GM18517 (cell line): ENCODE measurements at regions not wholly inside any gene's neighbourhood (a gene's known extent, or its start where the extent isn't known, plus 50 kb on each side); places are given as distances from the start of the nearest gene placed in this dataset.
A peak's percentile ranks its signal among the peaks of the same experiment; 100 is the strongest.
"Not testable (repeated sequence)": the region's sequence is repeated elsewhere in the genome, so short reads cannot be mapped to it uniquely, and the experiment has no call there.

Experiments
- ATAC-seq: cut with Tn5 transposase; IDR thresholded peaks from one replicate; pipeline ENCODE4 v1.9.1; 2021; ENCODE audit warnings: mild to moderate bottlenecking, moderate library complexity; ENCODE audit not compliant: unreplicated experiment

DNA sequence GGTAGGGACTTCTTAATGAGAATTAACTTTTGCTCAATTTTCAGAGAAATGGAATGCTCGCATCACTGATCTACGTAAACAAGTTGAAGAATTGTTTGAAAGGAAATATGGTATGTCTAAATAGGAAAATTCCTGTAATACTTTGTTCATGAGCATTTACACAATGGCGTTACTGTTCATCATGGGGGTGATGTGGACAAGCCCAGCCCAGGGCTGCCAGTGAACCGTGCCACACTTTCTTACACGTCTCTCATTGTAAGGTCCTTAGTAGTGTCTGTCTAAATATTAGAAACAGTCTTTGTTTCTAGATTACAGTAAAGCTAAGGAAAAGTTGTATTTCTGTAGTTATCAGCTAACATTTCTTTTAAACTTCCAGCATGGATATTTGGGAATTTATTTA is 91.0 kb upstream of the SPDYE9 start:
- not testable (repeated sequence) for ATAC-seq

DNA sequence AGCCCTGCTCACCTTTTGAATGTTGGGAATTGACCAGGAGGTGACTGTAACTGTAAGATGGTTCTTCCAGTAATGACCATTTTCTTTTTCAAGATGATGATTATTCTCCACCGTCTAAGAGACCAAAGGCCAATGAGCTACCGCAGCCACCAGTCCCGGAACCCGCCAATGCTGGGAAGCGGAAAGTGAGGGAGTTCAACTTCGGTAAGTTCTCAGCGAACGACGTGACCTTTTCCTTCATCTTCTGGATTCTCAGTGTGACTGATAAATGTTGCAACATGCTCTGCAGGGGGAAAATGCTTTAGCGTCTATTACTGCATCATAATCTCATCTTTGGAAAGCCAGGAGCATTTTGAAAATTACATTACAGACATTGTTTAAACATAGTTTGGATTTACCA is 89.5 kb upstream of the SPDYE9 start:
- not testable (repeated sequence) for ATAC-seq

DNA sequence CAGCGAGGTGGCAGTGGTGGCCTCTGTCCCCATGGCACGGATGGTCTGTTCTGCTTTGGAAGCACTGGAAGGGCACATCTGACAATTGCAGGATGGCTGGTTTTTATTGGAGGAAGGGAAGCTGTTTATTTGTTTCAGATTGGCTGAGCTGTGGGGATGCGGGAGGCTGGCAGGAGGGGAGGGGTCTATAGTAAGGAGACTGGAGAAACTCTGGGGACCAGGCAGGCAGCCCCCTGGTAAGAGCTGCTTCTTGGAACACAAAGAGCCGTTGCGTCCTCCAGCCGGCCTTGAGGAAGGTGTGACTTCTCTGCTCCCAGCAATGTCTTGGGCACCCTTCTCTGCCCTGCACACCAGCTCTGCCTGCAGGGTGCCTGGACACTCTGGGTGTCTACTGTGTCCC is 85.1 kb upstream of the SPDYE9 start:
- ATAC-seq, result not testable (repeated sequence)

DNA sequence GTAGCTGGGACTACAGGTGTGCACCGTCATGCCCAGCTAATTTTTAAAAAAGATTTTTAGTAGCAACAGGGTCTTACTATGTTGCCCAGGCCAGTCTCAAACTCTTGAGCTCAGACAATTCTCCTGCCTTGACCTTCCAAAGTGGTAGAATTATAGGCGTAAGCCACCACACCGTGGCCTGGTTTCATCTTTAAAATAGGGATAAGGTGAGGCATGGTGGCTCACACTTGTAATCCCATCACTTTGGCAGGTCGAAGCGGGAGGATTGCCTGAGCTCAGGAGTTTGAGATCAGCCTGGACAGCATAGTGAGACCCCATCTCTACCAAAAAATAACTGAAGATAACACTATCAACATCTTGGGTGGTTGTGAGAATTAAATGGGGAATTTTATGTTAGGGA is 84.6 kb upstream of the SPDYE9 start:
- not testable (repeated sequence) for ATAC-seq

DNA sequence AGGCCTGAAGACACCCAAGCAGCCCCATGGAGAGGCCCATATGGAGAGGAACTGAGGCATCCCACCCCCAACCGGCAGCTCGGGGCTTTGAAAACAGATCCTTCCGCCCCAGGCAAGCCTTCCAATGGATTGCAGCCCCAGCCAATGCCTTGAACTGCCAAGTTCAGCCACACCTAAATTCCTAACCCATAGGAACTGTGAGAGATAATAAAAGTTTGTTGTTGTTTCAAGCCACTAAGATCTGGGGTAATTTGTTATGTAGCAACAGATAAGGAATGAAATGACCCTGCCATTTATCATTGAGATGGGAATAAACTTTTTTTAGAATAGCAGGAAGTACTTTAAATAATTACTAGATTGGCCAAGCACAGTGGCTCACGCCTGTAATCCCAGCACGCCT is 80.3 kb upstream of the SPDYE9 start:
- not testable (repeated sequence) for ATAC-seq

DNA sequence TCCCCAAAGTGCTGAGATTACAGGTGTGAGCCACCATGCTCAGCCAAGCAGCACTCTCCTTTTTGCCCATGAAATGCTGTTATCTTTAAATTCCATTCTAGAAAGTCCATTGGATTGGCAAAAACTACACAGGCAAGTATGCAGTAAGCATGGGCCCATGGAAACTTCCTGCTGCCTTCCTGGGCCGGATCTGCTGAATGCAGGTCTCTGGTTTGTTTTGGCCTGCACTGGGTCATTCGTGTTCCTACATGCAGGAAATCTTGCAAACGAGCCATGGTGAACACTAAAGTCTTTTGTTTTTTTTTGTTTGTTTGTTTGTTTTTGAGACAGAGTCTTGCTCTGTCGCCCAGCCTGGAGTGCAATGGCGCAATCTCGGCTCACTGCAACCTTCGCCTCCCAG is 76.8 kb upstream of the SPDYE9 start:
- ATAC-seq, result not testable (repeated sequence)

DNA sequence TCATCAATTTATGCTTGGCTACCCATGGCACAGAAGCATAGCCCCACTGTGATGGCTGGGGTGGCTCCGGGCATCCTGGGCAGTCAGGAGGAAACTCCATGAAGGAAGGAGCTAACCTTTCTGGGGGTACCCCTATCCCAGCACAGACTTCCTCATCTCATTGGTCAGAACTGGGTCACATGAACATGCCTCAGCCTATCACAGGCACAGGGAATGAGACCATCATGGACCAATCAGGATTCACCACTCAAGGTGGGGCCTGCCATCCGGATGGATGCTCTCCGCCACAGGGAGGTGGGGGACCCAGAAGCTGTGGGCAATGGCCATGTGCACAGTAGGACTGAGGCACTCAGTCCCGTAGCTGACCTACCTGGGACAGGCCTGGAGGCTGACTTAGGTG is 75.9 kb upstream of the SPDYE9 start:
- ATAC-seq, result not testable (repeated sequence)

DNA sequence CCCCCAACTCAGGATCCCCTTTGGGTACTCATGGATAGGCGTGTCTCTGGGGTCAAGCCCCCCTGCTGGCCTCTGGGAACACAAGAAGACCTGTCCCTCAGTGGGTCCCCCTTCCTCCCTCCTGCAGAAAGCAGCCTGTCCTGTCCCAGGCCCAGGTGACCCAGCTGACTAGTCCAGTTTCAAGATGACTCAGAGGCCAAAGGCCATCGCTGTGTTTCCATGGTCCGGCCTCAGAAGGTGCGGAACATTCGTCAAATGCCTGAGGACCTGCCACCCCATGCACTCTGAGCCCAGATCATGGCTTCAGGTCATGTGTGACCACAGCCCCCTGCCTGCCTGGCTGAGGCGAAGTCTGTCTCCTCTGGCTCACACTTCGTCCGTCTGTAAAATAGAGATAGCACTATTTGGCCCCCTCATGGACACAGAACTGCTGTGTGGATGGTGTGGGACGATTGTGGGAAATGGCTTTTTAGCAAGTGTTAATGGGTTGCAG is 71.4 kb upstream of the SPDYE9 start:
- ATAC-seq, result not testable (repeated sequence)

DNA sequence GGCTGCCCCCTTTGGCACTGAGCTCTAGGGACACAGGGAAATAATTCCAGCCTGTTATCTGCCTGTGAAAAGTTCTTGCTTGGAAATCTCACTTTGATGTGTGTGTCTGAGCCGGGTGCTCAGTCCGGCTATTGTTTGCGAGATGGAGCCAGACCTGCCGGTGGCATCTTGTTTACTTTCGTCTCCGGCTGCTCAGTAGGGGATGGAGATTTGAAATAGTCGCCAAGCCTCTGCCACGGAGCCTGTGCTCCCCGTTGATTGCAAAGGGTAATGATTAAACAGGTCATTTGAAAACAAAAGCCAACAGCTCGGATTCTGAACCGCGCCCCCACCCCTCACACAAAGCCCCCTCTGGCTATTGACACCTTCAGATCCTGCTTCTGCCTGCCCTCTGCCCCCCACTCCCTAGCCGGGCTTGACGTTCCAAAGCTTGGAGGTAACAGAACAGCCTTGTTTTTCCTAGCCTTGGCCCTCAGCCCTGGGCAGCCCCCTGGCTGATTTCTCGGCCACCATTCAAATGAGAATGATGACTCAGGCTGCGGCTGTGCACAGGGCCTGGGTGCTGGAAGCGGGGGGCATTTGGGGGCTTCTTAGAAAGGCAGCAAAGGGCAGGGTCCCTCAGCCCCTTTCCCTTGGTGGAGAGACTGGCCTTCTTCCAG is 70.8 kb upstream of the SPDYE9 start:
- ATAC-seq, result not testable (repeated sequence)

DNA sequence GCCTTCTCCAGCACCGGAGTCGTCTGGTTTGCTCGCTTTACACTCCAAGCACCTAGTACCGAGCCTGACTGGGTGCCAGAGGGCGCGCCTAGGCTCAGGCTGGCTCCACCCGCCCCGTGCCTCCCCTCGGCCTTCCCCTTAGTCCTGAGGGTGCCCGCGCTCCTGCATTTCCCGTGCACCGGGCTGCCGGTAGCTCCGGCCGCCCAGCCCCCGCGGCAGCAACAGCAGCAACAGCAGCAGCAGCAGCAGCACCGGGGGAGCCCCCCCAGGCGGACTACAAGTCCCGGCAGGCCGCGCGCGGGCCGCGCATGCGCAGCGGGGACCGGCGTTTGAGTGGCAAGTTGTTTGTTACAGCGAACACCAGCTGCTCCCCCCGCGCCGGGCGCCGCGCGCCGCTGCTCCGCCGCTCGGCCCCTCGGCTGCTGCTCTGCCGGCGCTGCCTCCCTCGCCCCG is 68.8 kb upstream of the SPDYE9 start:
- ATAC-seq, result peak; percentile 93

DNA sequence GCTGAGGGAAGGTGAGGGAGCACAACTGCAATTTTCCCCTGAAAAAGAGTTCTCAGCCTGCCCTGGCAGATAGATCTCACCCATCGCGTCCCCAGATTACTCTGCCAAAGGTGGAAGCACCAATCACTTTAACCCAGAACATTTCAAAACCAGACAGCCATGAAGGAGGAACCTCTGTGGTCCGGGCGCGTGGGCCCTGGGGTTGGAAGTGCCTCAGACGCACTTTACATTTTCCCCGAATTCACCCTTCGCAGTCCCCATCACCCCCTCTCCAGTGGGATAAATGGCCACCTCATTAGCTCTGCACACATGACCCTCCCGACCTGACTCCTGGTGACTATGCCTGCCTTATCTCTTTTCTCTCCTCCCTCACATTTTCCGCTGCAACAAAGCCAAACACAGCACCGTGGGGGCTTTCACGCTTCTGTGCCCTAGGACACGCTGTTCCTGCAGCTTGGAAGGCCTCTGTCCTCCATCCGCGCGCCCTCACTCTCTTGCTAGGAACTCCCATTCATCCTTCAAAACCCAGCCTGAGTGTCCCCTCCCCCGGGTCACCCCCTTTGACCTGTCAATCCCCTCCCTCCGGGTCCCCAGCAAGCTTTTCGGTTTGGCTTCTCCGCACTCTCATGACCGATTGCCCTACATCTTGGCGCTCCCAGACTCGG is 68.2 kb upstream of the SPDYE9 start:
- not testable (repeated sequence) for ATAC-seq

DNA sequence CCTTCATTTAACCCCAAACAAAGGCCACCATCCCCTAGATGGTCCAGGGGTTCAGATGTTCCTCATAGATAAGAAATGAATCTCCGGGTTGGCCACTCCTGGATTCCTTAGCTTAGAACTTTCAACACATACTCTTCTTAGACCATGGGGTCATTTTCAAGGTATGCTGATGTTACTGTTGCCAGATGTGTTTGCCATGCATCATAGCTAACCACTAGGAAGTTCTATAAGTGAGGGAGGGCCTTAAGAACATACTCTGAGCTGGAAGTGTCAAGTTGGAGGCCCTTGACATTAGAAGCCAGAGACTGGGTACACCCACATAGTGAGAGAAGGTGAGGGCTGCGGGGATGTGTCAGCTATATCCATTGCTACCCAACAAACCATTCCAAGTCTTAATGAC is 62.7 kb upstream of the SPDYE9 start:
- ATAC-seq, result not testable (repeated sequence)

DNA sequence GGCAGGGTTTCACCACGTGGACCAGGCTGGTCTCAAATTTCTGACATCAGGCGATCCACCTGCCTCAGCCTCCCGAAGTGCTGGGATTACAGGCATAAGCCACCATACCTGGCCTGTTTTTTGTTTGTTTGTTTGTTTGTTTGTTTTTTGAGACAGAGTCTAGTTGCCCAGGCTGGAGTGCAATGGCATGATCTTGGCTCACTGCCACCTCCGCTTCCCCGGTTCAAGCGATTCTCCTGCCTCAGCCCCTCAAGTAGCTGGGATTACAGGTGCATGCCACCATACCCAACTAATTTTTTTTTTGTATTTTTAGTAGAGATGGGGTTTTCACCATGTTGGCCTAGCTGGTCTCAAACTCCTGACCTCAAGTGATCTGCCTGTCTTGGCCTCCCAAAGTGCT is 61.8 kb upstream of the SPDYE9 start:
- ATAC-seq, result not testable (repeated sequence)

DNA sequence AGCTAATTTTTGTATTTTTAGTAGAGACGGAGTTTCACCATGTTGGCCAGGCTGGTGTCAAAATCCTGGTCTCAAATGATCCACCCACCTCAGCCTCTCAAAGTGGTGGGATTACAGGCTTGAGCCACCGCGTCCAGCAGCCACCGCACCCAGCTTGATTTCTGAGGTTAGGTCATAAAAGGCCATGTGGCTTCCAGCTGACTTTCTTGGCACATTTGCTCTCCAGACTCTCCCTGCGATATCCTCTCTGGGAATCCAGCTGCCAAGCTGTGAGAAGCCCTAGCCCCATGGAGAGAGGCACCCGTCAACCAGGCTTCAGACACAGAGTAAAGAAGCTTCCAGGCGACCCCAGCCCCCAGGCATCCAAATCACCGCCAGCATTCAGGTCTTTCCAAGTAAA is 58.2 kb upstream of the SPDYE9 start:
- not testable (repeated sequence) for ATAC-seq

DNA sequence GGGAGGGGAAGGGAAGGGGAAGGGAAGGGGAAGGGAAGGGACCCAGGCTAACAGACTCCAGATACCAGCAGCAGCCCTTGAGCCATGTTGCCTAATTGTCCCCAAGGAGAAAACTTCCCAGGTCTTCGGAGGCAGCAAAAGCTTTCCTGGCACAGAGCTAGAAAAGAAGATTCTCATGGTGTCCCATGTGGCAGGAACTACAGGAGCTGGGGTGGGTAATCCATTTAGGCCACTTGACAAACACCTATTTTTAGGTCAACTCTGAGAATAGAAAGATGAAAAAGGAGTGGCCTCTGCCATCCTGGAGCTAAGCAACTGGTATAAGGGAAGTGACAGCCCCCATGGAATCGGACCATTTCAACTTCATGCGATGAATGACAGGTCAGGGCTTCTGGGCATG is 52.1 kb upstream of the SPDYE9 start:
- ATAC-seq, result not testable (repeated sequence)
